Rectal smooth muscle tissue (tissue), 1 donor: ENCODE measurements at regions not wholly inside any gene's neighbourhood (a gene's known extent, or its start where the extent isn't known, plus 50 kb on each side); places are given as distances from the start of the nearest gene placed in this dataset.

Source experiments
- H3K27ac ChIP-seq: one replicate; pipeline ENCODE4 v1.7.0; 2013; ENCODE audit warnings: low read depth, low read length, inconsistent platforms
- H3K27me3 ChIP-seq: one replicate; pipeline ENCODE4 v1.7.0; 2013; ENCODE audit warnings: low read length; ENCODE audit not compliant: control insufficient read depth, insufficient read depth
- H3K36me3 ChIP-seq: one replicate; pipeline ENCODE4 v1.7.0; 2013; ENCODE audit warnings: low read length; ENCODE audit not compliant: control insufficient read depth, insufficient read depth
- H3K4me1 ChIP-seq: one replicate; pipeline ENCODE4 v1.7.0; 2013; ENCODE audit warnings: low read length; ENCODE audit not compliant: control insufficient read depth, insufficient read depth
- H3K4me3 ChIP-seq: one replicate; pipeline ENCODE4 v1.7.0; 2013; ENCODE audit warnings: low read length
- H3K9ac ChIP-seq: one replicate; pipeline ENCODE4 v1.7.0; 2013; ENCODE audit warnings: low read length

DNA sequence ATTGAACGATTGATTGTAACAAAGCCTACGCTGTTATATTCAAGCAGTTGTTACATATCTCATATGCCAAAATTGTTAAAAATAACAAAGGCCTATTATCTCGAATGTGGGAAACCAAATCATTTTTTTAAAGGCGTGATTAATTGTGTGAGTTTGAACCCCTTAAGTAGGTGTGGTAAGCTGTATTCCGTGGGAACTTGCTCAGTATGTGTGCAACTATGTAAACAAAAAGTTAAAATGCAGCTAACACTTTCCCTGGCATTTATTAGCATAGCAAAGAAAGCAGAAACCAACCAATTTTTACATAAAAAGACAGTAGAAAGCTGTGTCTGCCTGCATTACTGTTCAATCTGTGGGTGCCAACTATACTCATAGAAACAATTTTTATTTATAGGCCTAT is 166.0 kb upstream of the HAND2 start:
- no peaks in the 10 kb centered on the region for H3K36me3 ChIP-seq

GRCh38 chr4:173685831-173686210 is 155.8 kb upstream of the HAND2 start:
- Histone ChIP-seq H3K9ac (no peak overlapping the region), H3K4me3 (no peak overlapping the region), H3K27ac (no peak overlapping the region), H3K36me3 (no peaks in the 10 kb centered on the region), H3K4me1 (peaks cover 6% of the 10 kb centered on the region), H3K27me3 (no peaks in the 10 kb centered on the region)

More for the DNA sequence above, 166.0 kb upstream of the HAND2 start:
- H3K27me3 ChIP-seq, result no peaks in the 10 kb centered on the region
- no peak overlapping the region for H3K4me3 ChIP-seq
- H3K27ac ChIP-seq, result no peak overlapping the region
- H3K4me1 ChIP-seq, result no peaks in the 10 kb centered on the region
- H3K9ac ChIP-seq, result no peak overlapping the region

DNA sequence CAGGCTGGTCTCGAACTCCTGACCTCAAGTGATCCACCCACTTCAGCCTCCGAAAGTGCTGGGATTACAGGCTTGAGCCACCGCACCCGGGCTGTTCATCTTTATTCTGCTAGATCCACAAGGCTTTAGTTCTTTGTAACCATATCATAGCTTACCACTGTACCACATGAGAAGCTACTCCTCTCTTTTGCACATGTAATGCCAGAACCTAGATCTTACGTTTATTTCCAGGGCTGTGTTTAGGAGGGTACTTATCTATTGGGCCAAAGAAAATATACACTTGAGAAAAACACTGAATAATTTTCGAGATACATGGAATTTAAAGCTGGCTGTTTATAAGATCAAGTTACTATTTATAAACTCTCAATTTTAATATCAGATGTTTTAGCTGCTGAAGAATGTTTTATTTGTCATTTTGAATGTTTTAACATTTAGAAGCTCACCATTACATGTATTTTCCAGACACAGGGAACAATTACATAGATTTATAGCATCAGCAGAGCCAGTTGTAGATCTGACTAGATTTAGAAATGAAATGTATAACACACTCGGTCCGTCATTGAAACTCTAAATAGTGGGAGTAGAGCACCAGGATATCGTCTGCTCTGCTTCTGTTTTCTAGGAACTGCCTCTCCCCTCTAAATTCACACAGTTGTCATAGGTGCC is 155.3 kb upstream of the HAND2 start:
- no peaks in the 10 kb centered on the region for H3K27me3 ChIP-seq
- no peak overlapping the region for H3K9ac ChIP-seq
- H3K4me1 ChIP-seq, result peaks cover 6% of the 10 kb centered on the region
- H3K36me3 ChIP-seq, result no peaks in the 10 kb centered on the region
- H3K4me3 ChIP-seq, result no peak overlapping the region
- H3K27ac ChIP-seq, result no peak overlapping the region

- Histone ChIP-seq H3K27me3 (no peaks in the 10 kb centered on the region), H3K36me3 (no peaks in the 10 kb centered on the region), H3K27ac (no peak overlapping the region), H3K4me3 (no peak overlapping the region), H3K9ac (no peak overlapping the region), H3K4me1 (peaks cover 6% of the 10 kb centered on the region)
These were observed 154.2 kb upstream of the HAND2 start for GRCh38 chr4:173684223-173684622.

DNA sequence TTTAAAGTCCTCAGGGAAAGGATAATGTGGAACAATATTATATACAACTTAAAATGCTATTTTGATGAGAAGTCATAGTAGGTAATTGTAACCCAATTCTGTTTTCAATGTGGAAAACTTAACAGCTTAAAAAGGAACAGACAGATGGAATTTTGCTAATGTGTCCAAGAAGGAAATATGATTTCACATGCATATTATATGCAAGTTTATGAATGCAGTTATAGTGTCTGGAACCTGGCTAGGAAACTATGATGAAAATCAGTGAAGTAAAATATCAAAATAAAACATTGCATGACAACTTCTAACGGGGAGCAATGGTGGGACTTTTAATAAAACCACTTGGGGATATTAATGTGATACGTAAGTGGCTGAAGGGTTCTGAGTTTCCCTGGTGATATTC is 152.6 kb upstream of the HAND2 start:
- Histone ChIP-seq H3K4me3 (no peak overlapping the region), H3K9ac (no peak overlapping the region), H3K4me1 (peaks cover 6% of the 10 kb centered on the region), H3K27ac (no peak overlapping the region), H3K27me3 (no peaks in the 10 kb centered on the region), H3K36me3 (no peaks in the 10 kb centered on the region)

DNA sequence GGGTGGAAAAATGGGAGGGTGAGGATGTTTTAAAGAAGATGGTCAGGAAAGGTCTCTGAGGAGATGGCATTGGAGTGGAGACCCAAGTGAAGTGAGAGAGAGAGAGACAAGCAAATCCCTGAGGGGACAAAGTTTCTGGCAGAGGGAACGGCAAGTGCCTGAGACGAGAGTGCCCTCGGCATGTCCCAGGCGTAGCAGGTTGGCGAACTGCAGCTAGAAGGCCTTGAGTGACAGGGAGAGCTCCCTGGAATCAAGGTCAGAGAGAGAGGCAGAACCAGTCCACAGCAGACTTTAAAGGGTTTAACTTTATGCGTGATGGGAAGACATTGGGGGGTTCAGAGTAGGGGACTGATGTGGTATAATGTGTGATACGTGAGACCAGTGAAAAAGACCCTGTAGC is 150.2 kb upstream of the HAND2 start:
- H3K9ac ChIP-seq, result no peak overlapping the region
- no peaks in the 10 kb centered on the region for H3K27me3 ChIP-seq
- H3K4me3 ChIP-seq, result no peak overlapping the region
- no peaks in the 10 kb centered on the region for H3K36me3 ChIP-seq
- no peak overlapping the region for H3K27ac ChIP-seq
- H3K4me1 ChIP-seq, result peaks cover 1% of the 10 kb centered on the region

GRCh38 chr4:173675446-173675845 is 145.4 kb upstream of the HAND2 start:
- Histone ChIP-seq H3K4me3 (no peak overlapping the region), H3K36me3 (no peaks in the 10 kb centered on the region), H3K9ac (no peak overlapping the region), H3K27ac (no peak overlapping the region), H3K27me3 (no peaks in the 10 kb centered on the region), H3K4me1 (no peaks in the 10 kb centered on the region)

- Histone ChIP-seq H3K27ac (no peak overlapping the region), H3K4me1 (no peaks in the 10 kb centered on the region), H3K9ac (no peak overlapping the region), H3K36me3 (no peaks in the 10 kb centered on the region), H3K27me3 (no peaks in the 10 kb centered on the region), H3K4me3 (no peak overlapping the region)
These were observed 139.6 kb upstream of the HAND2 start for GRCh38 chr4:173669460-173670179.

GRCh38 chr4:173661001-173661400 is 131.0 kb upstream of the HAND2 start:
- Histone ChIP-seq H3K27me3 (no peaks in the 10 kb centered on the region), H3K9ac (no peak overlapping the region), H3K36me3 (no peaks in the 10 kb centered on the region), H3K27ac (no peak overlapping the region), H3K4me3 (no peak overlapping the region), H3K4me1 (no peaks in the 10 kb centered on the region)

DNA sequence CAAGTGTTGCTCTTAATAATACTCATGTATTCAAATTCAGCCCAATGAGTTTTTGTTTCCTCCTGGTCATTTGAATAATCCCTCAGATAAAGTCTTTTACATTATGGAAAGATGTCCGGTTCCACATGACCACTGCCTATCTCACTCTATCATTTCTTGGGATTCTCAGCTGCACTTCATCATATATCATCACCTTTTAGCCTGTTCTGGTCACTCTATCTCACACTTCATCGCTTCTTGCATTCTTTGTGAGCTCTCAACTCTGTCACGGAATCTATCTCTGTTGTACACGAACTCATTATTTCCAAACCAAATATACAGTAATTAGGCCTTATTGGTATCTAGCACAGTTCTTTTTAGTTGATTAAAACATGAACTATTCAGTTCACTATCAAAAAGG is 126.9 kb upstream of the HAND2 start:
- Histone ChIP-seq H3K9ac (no peak overlapping the region), H3K4me1 (peaks cover 2% of the 10 kb centered on the region), H3K4me3 (no peak overlapping the region), H3K27me3 (no peaks in the 10 kb centered on the region), H3K36me3 (no peaks in the 10 kb centered on the region), H3K27ac (no peak overlapping the region)

GRCh38 chr4:173652283-173652931 is 122.4 kb upstream of the HAND2 start:
- Histone ChIP-seq H3K9ac (no peak overlapping the region), H3K4me1 (peaks cover 4% of the 10 kb centered on the region), H3K27ac (peak overlapping the region; percentile 55), H3K4me3 (no peak overlapping the region), H3K36me3 (no peaks in the 10 kb centered on the region), H3K27me3 (no peaks in the 10 kb centered on the region)

- H3K4me3 ChIP-seq, result no peak overlapping the region
- H3K4me1 ChIP-seq, result peaks cover 4% of the 10 kb centered on the region
- H3K36me3 ChIP-seq, result no peaks in the 10 kb centered on the region
- H3K9ac ChIP-seq, result no peak overlapping the region
- H3K27ac ChIP-seq, result peak overlapping the region; percentile 55
- no peaks in the 10 kb centered on the region for H3K27me3 ChIP-seq
These were observed 121.7 kb upstream of the HAND2 start for GRCh38 chr4:173651651-173652282.
